Stimulated activated CD8-positive, alpha-beta memory T cell treated with anti-CD3 and anti-CD28 coated beads, Interleukin-12 subunit alpha, Interleukin-12 subunit beta, amount 100 ng/mL, for 4 hours (primary cell): ENCODE measurements at regions not wholly inside any gene's neighbourhood (a gene's known extent, or its start where the extent isn't known, plus 50 kb on each side); places are given as distances from the start of the nearest gene placed in this dataset.
"Not testable (repeated sequence)": the region's sequence is repeated elsewhere in the genome, so short reads cannot be mapped to it uniquely, and the experiment has no call there.

Source experiments
- DNase-seq: peaks from one replicate; pipeline ENCODE4 v3.0.0-alpha.2; 2020; ENCODE audit warnings: low read depth

DNA sequence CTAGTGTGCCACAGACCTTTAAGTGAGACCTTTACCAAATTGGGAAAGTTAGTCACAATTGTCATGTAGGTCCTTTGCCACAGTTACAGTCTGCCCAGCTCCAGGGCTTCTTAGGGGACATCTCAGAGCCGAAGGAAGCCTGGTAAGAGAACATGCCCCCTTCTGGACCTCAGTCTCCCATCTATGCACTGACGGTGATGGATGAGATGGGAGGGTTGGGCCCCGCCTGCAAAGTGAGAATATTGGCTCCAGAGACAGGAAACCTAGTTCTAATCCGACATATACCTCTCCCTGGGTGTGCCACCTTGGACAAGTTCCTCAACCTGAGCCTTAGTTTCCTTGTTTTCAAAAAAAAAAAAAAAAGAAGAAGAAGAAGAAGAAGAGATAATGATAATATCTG, 85.1 kb upstream of the NAV2 start:
- no peak for DNase-seq

DNA sequence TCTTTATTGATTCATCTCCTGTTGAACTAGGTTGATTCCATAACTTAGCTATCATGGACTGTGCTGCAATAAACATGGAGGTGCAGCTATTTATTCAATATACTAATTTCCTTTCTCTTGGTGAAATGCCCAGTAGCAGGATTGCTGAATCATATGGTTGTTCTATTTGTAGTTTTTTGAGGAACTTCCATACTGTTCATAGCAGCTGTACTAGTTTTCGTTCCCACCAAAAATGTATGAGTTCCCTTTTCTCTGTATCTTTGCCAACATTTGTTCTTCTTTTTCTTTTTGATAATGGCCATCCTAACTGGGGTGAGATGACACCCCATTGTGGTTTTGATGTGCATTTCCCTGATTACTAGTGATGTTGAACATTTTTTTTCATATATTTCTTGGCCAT, 87.2 kb upstream of the NAV2 start:
- DNase-seq, result no peak

DNA sequence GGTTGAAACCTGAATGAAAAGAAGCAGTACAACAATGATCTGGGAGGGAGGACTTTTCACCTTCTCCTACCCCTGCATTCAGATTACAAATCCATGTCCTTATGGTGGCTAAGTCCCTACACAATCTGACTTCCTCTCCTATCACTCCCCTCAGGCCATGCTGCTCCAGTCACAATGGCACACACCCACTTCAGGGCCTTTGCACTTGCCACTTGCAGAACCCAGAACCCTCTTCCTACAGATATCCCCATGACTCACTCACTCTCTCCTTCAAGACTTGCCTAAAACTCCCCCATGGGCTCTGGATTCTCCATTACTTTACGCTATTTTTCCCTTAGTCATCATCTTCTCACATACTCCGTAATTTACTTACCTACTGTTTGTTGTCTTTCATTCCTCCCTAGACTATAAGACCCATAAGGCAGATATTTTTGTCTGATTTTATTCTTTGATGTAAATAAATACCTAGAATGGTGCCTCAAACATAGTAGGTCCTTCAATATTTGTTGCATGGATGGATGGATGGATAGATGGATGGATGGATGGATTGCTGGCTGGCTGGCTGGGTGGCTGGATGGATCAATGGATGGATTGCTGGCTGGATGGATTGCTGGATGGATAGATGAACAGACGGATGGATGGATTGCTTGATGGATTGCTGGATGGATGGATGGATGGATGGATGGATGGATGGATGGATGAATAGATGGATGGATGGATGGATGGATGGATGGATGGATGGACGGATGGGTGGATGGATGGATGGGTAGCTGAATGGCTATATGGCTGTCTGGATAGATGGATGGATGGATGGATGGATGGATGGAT, 94.7 kb upstream of the NAV2 start:
- DNase-seq, result no peak

DNA sequence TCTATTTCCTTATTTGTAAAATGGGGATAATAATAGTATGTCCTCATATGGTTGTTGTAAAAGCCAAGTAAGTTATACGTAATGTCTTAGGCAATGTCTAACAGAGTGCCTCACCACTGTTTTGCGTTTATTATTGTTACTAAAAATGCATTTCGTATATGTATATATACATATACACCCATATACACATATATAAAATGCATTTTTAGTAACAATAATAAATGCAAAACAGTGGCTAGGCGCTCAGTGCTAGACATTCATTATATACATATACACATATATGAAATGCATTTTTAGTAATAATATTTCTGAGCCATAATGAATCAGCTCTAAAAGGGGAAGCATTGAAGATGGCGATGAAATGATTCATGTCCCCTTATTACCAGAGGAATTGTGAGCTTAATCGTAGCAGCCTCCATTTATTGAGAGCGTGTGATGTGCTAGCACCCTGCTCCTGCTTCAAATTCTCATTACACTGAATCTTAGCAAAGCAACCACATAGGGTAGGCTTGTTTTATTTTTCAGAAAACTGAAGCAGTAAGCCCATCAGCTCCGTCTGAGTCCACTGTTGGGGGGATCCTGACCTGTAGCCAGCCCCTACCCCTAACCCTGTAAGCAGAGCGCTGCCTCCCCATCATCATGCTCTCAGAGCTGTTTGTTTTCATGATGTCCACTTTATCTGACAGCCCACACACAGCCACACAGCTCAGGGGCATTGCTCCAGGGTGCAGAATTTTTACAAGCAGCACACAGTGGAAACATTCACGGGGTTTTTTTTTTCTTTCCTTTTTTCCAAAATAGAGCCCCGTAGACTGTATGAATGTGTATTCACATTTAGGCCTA, 97.1 kb upstream of the NAV2 start:
- DNase-seq, result no peak

DNA sequence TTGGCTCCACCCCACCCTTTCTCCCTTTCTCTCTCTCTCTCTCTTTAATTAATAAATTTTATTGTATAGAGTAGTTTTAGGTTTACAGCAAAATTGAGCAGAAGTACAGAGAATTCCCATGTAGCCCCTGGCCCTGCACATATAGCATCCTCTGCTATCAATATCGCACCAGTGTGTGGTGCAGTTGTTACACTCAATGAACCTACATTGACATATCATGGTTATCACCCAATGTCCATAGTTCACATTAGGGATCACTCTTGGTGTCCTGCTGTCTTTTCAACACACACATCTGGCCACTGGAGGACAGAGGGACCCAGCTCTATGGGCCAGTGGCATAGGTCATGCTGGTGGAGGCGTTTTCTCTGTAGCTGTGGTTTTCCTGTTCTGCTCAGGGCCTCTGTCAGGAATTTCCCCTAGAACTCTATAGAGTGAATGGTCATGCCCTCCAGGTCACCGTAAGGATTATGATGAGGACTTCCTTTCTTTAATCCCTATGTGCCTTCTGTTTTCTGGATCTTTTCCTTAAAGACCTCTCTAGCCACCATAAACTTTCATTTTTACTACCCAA, 98.2 kb upstream of the NAV2 start:
- no peak for DNase-seq

DNA sequence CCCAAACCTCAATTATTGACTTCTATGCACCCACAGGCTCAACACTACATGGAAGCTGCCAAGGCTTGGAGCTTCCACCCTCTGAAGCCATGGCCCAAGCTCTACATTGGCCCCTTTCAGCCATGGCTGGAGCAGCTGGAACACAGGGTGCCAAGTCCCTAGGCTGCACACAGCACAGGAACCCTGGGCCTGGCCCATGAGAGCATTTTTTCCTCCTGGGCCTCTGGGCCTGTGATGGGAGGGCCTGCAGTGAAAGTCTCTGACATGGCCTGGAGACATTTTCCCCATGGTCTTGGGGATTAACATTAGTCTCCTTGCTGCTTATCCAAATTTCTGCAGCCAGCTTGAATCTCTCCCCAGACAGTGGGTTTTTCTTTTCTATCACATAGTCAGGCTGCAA, 100.6 kb upstream of the NAV2 start:
- DNase-seq, result not testable (repeated sequence)

DNA sequence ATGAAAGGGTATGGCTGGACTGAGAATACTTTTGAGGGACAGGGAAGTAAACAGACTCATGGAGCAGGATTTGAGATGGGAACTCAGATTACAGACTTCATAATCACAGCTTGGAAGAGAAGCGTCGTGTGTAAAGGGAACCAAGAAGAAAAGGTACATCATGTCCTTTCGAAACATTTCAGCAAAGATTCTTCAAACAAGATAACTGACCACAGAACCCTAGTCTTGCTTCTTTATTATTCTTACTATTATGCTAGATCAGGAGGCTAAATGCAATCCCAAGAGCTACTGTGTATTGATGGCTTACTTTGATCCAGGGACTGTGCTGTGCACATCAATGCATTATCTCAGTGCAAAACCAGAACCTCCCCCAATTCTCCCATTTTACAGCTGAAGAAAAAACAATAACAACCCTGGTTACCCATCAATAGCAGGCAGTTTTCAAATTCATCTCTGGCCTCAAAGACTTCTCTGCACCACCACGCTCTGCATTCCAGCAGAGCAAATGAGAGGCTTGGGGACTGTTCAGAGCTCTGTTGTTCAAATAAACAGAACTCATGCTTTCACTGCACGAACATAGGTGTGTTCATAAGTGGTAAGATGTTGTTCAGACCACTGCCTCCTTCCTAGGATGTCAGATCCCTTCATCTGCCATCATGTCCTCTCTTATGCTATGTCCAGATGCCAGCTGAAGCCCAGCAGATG, 104.8 kb upstream of the NAV2 start:
- no peak for DNase-seq

DNA sequence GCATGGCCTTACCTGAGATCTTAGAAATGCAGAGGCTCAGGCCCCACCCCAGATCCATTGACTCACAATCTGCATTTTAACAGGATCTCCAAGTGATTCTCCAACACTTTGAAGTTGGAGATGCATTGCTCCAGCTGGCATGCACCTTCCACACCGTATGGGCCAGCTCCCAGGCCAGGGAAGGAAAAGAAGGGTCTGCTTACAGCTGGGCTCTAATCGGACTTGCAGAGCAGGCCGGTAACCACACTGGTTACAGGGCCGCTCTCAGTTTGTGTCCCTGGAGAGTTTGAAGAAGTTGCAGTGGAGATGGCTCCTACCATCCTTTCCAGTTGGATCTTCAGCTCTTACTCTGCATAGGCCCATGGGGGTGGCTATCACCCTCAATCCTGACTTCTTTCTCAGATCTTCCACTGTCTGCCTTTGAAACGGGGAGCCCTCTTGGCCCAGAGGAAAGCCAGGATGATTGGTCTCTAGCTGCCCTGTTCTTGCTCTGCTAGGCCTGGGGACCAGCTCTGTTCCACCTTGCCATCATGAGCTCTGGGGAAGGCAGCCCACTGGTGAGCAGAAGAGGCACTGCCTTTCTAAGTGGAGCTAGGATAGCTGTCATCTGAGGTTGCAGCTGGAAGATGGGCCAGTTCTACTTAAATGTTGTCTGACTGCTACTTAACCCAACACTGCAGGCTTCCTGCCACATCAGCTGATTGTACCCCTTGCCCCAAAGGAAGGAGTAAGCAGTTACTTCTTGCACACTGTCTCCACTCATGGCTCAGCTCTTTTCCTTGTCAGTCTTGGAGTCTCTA, 105.6 kb upstream of the NAV2 start:
- no peak for DNase-seq

DNA sequence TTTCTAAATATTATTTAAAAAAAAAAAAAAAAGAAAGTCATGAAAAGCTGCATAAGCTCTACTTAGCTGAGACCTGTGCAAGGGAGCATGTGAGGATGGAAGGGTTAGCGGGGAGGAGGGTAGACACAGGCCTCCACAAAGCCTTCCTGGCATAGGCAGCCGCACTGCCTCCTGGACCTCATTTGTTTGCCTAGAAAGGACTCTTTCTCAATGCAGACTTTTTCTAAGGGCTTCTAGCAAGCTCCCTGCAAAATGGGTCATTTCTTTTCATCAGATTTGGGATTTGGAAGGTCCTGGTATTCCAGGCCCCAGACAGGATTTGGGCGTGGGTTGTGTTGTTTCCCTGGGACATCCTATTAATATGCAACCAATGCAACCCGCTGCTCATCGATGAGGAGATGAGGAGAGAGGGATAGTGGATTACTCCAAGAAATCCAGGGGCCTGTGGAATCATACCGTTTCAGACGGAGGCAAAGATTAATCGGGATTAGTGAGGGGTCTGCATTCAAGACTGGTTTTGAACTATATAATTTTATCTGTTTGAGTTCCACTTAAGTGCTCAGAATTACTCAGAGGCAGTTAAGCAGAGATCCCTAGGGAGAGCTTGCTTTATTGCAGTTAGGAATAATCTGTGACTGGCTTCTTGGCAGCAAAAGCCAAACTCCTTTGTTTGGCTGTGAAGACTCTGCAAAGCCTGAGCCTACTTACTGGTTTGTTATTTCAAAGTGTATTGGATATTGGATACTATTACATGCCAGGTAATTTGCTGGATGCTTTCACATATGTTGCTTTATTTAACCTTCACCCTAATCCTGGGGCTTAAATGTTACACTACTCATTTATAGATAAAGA, 106.9 kb upstream of the NAV2 start:
- DNase-seq, result no peak

DNA sequence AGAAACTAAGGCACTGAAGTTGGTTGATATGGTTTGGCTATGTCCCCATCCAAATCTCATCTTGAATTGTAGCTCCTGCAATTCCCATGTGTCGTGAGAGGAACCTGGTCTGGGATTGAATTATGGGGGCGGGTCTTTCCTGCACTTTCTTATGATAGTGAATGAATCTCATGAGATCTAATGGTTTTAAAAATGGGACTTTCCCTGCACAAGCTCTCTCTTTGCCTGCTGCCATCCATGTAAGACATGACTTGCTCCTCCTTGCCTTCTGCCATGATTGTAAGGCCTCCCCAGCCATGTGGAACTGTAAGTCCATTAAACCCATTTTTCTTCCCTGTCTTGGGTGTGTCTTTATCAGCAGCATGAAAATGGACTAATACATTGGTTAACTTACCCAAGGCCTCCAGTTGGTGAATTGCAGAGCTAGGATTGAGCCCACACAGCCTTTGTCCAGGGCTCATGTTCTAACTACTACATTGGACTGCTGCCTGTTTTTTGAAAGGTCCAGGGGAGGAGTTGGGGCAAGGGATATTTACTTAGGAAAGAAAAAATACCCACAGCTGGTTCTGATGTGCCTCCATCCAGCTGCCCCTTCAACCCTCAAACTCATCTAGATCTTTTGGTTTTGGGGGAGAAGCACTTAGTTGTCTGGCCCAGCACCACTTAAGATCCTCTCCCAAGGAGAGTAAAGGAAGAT, 107.8 kb upstream of the NAV2 start:
- no peak for DNase-seq

DNA sequence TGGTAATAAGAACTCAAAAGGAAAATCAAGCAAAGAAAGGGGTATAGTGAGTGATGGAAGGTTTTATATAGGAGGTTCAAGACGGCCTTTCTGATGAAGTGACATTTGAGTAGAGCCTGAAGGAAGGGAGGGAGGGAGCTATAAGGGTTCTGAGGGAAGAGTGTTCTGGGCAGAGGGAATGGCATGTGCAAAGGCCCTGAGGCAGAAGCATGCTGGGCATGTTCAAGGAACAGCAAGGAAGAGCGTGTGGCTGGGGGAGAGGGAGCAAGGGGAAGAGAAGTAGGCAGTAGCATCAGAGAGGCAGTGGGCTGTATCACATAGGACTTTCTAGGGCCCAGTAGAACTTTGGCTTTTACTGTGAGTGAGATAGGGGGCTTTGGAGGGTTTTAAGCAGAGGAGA, 108.9 kb upstream of the NAV2 start:
- no peak for DNase-seq

DNA sequence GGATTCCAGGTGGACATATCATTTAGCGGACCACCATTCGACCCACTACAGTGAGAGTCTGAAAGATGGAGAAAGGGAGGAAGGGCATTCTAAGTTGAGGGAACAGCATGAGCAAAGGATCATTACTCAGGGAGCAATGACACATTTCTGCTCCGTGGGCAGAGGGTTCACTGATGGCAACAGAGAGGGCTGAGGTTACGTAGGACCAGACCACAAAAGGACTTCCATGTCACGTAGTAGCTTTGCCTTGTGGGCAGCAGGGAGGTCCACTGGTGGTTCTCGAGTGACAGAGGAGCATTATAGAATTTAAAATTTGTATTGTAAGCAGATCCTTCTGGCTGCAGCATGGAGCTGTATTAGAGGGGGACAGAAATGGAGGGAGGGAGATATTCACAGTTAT, 109.7 kb upstream of the NAV2 start:
- no peak for DNase-seq

DNA sequence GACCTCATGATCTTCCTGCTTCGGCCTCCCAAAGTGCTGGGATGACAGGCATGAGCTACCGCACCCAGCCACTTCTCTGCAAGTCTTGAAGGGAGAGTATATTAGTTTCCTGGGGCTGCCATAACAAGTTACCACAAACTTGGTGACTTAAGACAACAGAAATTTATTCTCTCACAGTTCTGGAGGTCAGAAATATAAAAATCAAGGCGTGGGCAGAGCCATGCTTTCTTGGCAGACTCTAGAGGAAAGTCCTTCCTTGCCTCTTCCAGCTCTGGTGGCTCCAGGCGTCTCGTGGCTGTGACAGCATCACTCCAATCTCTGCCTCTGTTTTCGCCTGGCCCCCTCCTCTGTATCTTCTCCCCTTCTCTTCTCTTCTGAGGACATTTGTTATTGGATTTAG, 110.2 kb upstream of the NAV2 start:
- no peak for DNase-seq

DNA sequence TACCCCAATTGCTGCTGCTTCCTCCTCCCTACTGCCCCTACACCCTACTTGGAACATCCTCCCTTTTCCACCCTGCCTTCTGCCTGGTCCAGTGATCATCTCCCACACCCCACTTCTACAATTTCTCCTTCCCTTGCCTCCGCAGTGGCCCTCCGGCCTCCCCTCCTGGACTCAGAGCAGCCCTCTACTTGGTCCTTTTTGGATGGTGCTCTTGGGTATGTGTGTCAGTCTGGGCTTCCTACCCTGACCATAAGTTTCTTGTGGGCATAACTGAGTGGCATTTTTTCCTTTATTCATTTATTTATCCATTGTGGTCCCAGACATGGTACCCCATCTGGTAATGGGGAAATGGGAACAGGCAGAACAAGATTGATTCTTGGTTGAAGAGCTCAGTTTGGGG, 111.4 kb upstream of the NAV2 start:
- no peak for DNase-seq

DNA sequence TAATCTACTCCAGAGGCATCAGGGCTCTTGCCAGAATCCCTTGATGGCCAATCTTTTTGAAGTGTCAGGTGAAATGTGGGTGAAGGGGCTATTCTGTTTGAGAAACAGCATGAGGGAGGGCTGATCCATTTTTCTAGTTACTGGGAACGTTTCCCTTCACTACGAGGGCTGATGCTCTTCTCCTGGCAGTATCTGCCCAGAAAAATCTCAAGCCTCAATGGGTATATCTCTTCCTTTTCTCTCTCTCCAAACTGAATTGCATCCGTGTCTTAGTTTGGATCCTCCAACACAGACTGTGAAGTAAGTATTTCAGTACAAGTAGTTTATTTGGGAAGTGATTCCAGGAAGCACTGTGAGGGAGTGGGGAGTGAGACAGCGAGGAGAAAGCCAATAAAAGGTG, 113.0 kb upstream of the NAV2 start:
- no peak for DNase-seq

DNA sequence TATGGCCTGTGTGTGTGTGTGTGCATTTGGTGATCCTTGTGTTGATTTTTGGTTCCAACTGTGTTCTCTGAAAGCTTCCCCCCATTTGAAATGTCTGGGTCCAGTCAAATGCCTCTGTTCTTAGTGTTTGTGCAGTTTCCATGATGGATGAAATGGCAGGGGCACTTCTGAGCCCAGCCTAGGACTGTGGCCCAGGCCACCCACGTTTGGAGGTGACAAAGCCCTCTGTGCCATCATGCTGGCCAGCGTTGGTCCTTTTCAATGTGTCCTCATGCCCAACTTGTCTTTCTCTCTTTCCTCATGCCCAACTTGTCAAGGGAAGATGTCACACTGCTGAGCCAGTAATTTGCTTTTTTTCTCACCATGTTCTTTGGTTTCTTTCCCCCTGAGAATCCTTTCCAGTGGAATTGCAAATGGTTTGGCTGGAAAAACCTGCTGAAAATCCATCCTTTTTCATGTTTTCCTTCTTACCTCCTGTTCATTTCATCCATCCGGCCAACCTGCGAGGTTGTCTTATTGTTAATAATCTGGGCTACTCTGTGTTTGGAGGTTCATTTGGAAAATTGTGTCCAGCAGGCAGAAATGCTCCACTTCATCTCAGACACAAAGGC, 113.7 kb upstream of the NAV2 start:
- no peak for DNase-seq

DNA sequence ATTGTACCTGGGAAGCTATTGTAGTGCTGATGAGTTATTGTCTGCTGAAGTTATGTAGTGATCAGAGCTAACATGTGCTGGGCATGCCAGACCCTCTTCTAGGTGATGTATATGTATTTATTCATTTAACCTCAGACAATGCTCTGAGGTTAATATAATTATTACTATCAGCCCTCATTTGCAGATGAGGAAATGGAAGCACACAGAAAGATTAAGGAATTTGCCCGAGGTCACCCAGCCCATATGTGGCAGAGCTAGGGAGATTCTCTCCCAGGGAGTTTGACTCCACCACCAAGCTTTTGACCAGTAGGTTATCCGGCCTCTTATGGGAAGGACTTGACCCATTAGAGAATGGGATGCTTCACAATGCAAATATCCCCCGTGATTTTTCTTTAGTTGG, 114.2 kb upstream of the NAV2 start:
- DNase-seq, result no peak

DNA sequence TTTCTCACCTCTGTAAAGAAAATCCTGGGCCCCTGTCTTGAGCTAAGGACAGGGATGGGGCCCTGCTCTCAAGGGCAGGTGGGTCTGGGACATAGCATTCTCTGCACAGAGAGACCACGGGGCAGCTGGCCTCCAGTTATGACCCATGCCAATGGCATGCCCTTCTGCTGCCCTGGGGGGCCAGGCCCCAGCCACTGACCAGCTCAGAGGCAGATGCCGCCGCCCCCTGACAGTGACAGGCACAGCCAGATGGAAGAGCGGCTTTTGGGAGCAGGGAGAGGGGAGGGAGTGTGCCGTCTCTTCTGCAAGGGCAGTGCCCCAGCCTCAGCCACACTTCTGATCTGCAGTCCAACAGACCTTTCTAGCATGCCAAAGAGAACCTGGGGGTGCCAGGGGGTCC, 114.8 kb upstream of the NAV2 start:
- no peak for DNase-seq

DNA sequence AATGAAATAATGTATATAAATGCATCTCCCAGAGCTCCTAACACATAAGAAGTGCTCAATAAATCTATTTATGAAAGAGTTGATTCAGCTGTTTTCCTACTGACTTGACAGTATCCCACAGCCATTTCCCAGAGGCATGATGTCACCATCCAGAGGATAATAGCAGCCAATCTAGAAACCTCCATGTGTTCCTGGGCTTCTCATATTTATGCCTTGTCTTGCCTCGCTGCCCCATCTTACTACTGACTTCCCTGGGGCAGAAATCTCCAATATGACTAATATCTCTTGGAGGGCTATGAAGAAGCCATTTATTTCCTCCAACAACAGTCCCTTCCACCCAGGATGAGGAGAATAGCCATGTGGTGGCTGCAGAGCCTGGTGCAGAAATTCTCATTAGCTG, 115.4 kb upstream of the NAV2 start:
- no peak for DNase-seq
